H1 (cell line): ENCODE measurements at regions not wholly inside any gene's neighbourhood (a gene's known extent, or its start where the extent isn't known, plus 50 kb on each side); places are given as distances from the start of the nearest gene placed in this dataset.

ENCODE experiments used
- HDAC2 ChIP-seq, 2 experiments: fragments of 300-600 bp in 1 of 2; sonication (generic) in 1 of 2; IDR thresholded peaks; 2 replicates each; pipeline ENCODE4 v1.6.1; 2011 to 2012; ENCODE audit warnings: low read depth in 2 of 2, low read length in 2 of 2, mild to moderate bottlenecking in 2 of 2, moderate library complexity in 2 of 2, borderline replicate concordance in 1 of 2, inconsistent platforms in 1 of 2
- SP4 ChIP-seq: IDR thresholded peaks from 2 replicates; pipeline ENCODE4 v1.6.1; 2012; ENCODE audit warnings: low read length, inconsistent platforms

GRCh38 chr16:11416228-11417001 is 71.2 kb downstream of the RMI2 start (continued):
- TF ChIP-seq SP4 (no peak), HDAC2 (IDR thresholded peaks at IDR 0.05; ENCODE audit: borderline replicate concordance in 1 of 2, low read depth in 2 of 2, low read length in 2 of 2) (no peak)
